ENCODE measurements at regions not wholly inside any gene's neighbourhood (a gene's known extent, or its start where the extent isn't known, plus 50 kb on each side); places are given as distances from the start of the nearest gene placed in this dataset.

- no peak overlapping the region for H3K4me3 ChIP-seq
Observed at GRCh38 chr3:187919544-187919943, 174.3 kb upstream of the BCL6 start.

GRCh38 chr3:187920030-187920429 lies 174.8 kb upstream of the BCL6 start:
- Histone ChIP-seq H3K4me1 (peaks cover 15% of the 10 kb centered on the region), H3K36me3 (no peaks in the 10 kb centered on the region), H3K27ac (no peak overlapping the region), H3K9me3 (peaks cover 9% of the 10 kb centered on the region), H3K4me3 (no peak overlapping the region), H3K27me3 (no peaks in the 10 kb centered on the region)
- ATAC-seq (no peak), DNase-seq (no peak)
- intact Hi-C loops (cut with DNase I): no loop called here
- TF ChIP-seq CTCF (IDR thresholded peaks at IDR 0.05): no peak

More at GRCh38 chr3:187919544-187919943, 174.3 kb upstream of the BCL6 start:
- Histone ChIP-seq H3K27ac (no peak overlapping the region), H3K36me3 (no peaks in the 10 kb centered on the region), H3K9me3 (peaks cover 5% of the 10 kb centered on the region), H3K4me1 (peaks cover 15% of the 10 kb centered on the region), H3K27me3 (no peaks in the 10 kb centered on the region)
- no peak for DNase-seq
- intact Hi-C loops (cut with DNase I): no loop called here
- no peak for TF ChIP-seq CTCF (IDR thresholded peaks at IDR 0.05)
- peak; percentile 32 for ATAC-seq

GRCh38 chr3:187920913-187921312 lies 175.6 kb upstream of the BCL6 start:
- no peak for TF ChIP-seq CTCF (IDR thresholded peaks at IDR 0.05)
- Histone ChIP-seq H3K27me3 (no peaks in the 10 kb centered on the region), H3K27ac (no peak overlapping the region), H3K4me3 (no peak overlapping the region), H3K9me3 (peaks cover 9% of the 10 kb centered on the region), H3K4me1 (peaks cover 15% of the 10 kb centered on the region), H3K36me3 (no peaks in the 10 kb centered on the region)
- intact Hi-C loops (cut with DNase I): no loop called here
- ATAC-seq (no peak), DNase-seq (no peak)

GRCh38 chr3:187921391-187922074 lies 176.3 kb upstream of the BCL6 start:
- H3K27ac ChIP-seq: no peak overlapping the region
- intact Hi-C loops (cut with DNase I): no loop called here
- no peak for ATAC-seq
- DNase-seq: no peak
- H3K27me3 ChIP-seq: no peaks in the 10 kb centered on the region
- TF ChIP-seq CTCF (IDR thresholded peaks at IDR 0.05): no peak
- no peaks in the 10 kb centered on the region for H3K36me3 ChIP-seq
- H3K4me1 ChIP-seq: peaks cover 15% of the 10 kb centered on the region
- no peak overlapping the region for H3K4me3 ChIP-seq
- H3K9me3 ChIP-seq: peaks cover 9% of the 10 kb centered on the region

GRCh38 chr3:187922704-187923416 lies 177.6 kb upstream of the BCL6 start:
- intact Hi-C loops (cut with DNase I): no loop called here
- peaks cover 9% of the 10 kb centered on the region for H3K9me3 ChIP-seq
- no peak for ATAC-seq

More at GRCh38 chr3:187922704-187923416, 177.6 kb upstream of the BCL6 start:
- Histone ChIP-seq H3K27me3 (no peaks in the 10 kb centered on the region), H3K27ac (no peak overlapping the region), H3K36me3 (no peaks in the 10 kb centered on the region), H3K4me3 (no peak overlapping the region), H3K4me1 (peaks cover 10% of the 10 kb centered on the region)
- no peak for DNase-seq
- TF ChIP-seq CTCF (IDR thresholded peaks at IDR 0.05): no peak

All from upper lobe of right lung (tissue), 1 donor.